Esophagus (tissue), 2 donors: ENCODE measurements at regions not wholly inside any gene's neighbourhood (a gene's known extent, or its start where the extent isn't known, plus 50 kb on each side); places are given as distances from the start of the nearest gene placed in this dataset.

Experiments
- H3K27ac ChIP-seq, 2 donors: one replicate each; pipeline ENCODE4 v1.5.1; 2013; ENCODE audit warnings: low read depth in 2 of 2, mild to moderate bottlenecking in 2 of 2, inconsistent platforms in 1 of 2, low read length in 1 of 2, moderate library complexity in 1 of 2
- H3K27me3 ChIP-seq, 2 donors: one replicate each; pipeline ENCODE4 v1.6.1; 2013; ENCODE audit warnings: low read length in 2 of 2, control low read depth in 1 of 2, mild to moderate bottlenecking in 1 of 2; ENCODE audit not compliant: insufficient read depth in 2 of 2, control insufficient read depth in 1 of 2
- H3K36me3 ChIP-seq, 2 donors: one replicate each; pipeline ENCODE4 v1.6.1; 2013; ENCODE audit warnings: low read length in 1 of 2; ENCODE audit not compliant: control insufficient read depth in 2 of 2, insufficient read depth in 2 of 2
- H3K4me1 ChIP-seq, 2 donors: one replicate each; pipeline ENCODE4 v1.6.1; 2013; ENCODE audit warnings: low read length in 1 of 2; ENCODE audit not compliant: control insufficient read depth in 2 of 2, insufficient read depth in 2 of 2
- H3K4me3 ChIP-seq, 2 donors: one replicate each; pipeline ENCODE4 v1.5.1; 2013; ENCODE audit warnings: low read length in 2 of 2, mild to moderate bottlenecking in 2 of 2, low read depth in 1 of 2, moderate library complexity in 1 of 2
- H3K9me3 ChIP-seq, 2 donors: one replicate each; pipeline ENCODE4 v1.6.1; 2013; ENCODE audit warnings: mild to moderate bottlenecking in 2 of 2, low read depth in 1 of 2, low read length in 1 of 2, moderate library complexity in 1 of 2; ENCODE audit not compliant: control insufficient read depth in 2 of 2, insufficient read depth in 1 of 2
- WGBS, 2 donors: extraction: QIAGEN DNeasy Blood & Tissue Kit; methylation state at CpG; one replicate each; pipeline ENCODE4 v1.1.7; 2013; 5-methylcytosine and 5-hydroxymethylcytosine counted together
- donor health status: healthy with polysubstance abuse.
- donor health status: Bipolar disorder and iron deficiency.

DNA sequence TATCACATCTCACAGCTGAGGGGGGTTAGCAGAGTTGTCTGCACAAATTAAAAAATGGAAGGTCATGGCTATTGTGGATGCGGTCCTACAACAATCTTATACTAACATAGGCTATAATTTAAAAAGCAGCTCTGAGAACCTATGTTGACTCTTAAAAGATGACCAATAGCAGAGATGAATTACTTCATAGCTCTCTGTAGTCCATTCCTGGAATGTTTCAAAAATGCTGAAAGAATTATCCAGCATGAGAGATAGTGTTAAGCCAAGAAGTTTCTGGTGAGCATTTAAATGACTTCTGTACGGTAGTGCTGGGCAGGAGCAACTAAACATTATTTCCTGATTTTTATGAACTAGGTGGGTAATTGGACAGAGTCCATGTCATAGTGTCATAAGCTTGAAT, 218.2 kb upstream of the NUDT12 start:
- peaks cover 0 to 3% of the 10 kb centered on the region in 2 donors for H3K4me1 ChIP-seq
- no peak overlapping the region for H3K4me3 ChIP-seq
- H3K27me3 ChIP-seq: no peaks in the 10 kb centered on the region
- no peaks in the 10 kb centered on the region for H3K36me3 ChIP-seq
- H3K27ac ChIP-seq: no peak overlapping the region
- H3K9me3 ChIP-seq: peaks cover 4% of the 10 kb centered on the region in 2 donors
- WGBS, 2 donors: 77 to 81% methylated on average over 2 of the region's 2 CpGs

DNA sequence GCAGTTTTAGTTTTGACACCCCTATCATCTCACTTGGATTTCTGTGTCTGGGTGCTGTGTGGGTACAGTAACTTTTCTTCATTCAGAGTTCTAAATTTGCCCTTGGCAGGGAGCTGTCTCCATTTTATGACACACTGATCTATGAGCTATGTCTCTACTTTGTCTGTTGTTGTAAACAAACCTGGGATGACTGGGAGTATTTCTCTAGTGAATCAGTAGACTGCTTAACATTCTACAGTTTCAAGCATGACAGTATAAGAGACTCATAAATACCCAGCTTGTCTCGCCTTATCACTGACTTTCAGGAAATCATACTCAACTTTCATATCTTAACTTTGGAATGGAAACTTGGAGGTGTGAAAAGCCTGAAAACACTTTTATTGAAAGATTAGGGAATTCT, 212.1 kb upstream of the NUDT12 start:
- Histone ChIP-seq H3K27ac (no peak overlapping the region), H3K36me3 (no peaks in the 10 kb centered on the region), H3K4me1 (peaks cover 0 to 3% of the 10 kb centered on the region in 2 donors), H3K27me3 (no peaks in the 10 kb centered on the region), H3K4me3 (no peak overlapping the region), H3K9me3 (peaks cover 4% of the 10 kb centered on the region in 2 donors)
- whole genome bisulfite sequencing, 2 donors: 77 to 80% methylated on average over 1 of the region's 1 CpG

DNA sequence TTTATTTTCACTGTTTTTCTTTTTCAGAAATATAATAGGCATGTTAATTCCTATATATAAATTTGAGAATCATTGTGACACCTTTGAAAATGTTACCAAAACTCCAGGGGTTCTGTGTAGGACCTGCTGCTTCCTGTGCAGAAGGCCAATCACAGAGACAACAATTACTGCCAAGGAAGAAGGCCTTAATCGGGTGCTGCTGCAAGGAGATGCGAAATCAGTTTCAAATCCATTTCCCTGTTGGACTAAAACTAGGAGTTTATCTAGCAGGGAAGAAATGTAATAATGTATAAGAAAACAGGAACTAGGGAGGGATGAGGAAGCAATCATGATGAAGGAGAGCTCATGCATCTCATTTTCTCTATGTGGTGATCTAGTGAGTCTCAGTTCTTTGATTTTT, 209.7 kb upstream of the NUDT12 start:
- Histone ChIP-seq H3K4me3 (no peak overlapping the region), H3K9me3 (no peaks in the 10 kb centered on the region), H3K27ac (no peak overlapping the region), H3K27me3 (no peaks in the 10 kb centered on the region), H3K36me3 (no peaks in the 10 kb centered on the region), H3K4me1 (no peaks in the 10 kb centered on the region)
- WGBS, 2 donors: 93 to 94% methylated on average over 2 of the region's 2 CpGs

DNA sequence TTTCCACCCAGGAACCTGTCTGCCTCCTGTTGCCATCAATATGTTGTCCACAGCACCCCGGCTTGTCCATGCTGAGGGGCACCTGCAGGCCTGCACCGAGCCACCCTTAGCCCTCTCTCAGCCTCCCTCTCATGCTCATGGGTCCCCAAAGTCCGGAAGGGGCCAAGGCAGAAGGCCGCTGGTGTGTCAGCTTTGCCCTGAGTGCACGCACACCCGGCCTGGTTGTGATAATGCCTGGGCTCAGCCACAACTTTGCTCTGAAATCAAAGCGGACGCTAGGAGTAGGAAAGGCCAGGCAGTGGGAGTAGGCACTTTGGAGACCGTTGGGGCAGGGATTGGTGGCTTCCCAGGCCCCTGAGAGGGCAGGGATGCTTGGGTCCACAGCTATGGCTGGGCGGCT, 201.8 kb upstream of the NUDT12 start:
- H3K27ac ChIP-seq: no peak overlapping the region
- H3K36me3 ChIP-seq: no peaks in the 10 kb centered on the region
- no peaks in the 10 kb centered on the region for H3K4me1 ChIP-seq
- H3K27me3 ChIP-seq: no peaks in the 10 kb centered on the region
- WGBS, 2 donors: 80 to 89% methylated on average over 10 of the region's 10 CpGs
- peaks cover 0 to 8% of the 10 kb centered on the region in 2 donors for H3K9me3 ChIP-seq
- H3K4me3 ChIP-seq: no peak overlapping the region

DNA sequence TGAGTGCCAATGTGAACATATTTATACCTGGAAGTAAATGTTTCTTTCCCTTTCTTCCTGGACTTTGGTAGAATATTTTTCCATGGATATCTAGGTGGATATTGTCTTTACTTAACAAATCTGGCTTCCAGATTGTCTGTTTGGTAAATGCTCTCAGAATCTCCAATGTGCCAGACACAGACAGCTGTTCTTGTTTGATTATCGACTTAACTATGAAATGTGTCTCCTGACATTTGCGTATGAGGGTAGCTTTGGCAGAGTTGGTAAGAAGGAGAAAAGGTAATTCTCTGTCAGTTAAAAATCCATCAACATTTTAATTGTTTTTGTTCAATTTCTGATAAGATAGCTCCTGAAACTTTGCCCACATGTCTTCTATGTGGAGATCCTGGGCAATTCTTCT, 196.4 kb upstream of the NUDT12 start:
- H3K36me3 ChIP-seq: no peaks in the 10 kb centered on the region
- no peaks in the 10 kb centered on the region for H3K27me3 ChIP-seq
- no peaks in the 10 kb centered on the region for H3K4me1 ChIP-seq
- H3K27ac ChIP-seq: no peak overlapping the region
- peaks cover 0 to 3% of the 10 kb centered on the region in 2 donors for H3K9me3 ChIP-seq
- WGBS, 2 donors: 83 to 88% methylated on average over 2 of the region's 2 CpGs
- H3K4me3 ChIP-seq: no peak overlapping the region

DNA sequence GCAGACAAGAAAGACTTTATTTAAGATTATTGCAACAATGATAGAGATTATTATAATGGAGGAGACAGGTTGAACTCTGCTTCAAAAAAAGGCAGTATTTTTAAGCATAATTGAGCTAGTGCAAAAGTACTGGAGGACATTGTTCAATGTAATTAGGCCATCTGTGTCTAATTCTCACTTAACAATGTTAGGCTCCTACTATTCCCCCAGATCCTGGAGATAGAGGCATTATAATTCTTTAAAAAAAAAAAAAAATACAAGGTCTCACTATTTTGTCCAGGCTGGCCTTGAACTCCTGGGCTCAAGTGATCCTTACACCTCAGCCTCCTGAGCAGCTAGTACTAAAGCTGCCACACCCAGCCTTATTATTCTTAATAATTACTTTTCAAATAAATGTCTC, 193.4 kb upstream of the NUDT12 start:
- Histone ChIP-seq H3K36me3 (no peaks in the 10 kb centered on the region), H3K9me3 (peaks cover 0 to 4% of the 10 kb centered on the region in 2 donors), H3K4me1 (no peaks in the 10 kb centered on the region), H3K4me3 (no peak overlapping the region), H3K27ac (no peak overlapping the region), H3K27me3 (no peaks in the 10 kb centered on the region)

DNA sequence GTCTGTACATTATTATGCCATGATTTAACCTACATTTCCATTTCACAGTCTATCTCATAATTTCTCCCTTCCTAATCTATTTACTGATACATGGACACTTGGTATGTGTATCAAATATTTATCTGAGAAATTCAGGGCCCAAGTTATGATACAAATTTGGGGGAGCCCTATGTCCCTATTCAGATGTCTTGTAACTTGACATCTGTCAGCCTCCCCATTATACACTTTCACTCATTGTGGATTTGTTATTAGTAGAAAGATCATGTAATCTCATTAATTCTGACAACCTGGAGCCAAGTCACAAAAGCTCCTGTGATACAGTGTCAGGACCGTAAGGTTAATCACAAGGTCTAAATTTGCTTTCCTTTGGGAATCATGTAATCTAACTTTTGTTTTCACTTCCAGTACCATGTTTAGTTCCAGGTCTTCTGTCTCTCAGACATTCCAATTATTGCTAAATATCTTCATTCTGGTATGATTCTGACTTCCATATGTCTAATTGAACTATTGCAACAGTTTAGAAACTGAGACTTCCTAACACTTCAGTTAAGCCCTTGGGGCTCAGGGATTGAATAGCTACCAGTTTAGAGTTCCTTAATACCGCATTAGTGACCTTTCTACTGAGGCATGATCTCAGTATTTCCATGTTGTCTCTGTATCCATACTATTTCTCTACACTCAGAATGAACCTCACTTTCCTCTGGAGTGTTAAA, 182.9 kb upstream of the NUDT12 start:
- 93% methylated on average over 2 of the region's 2 CpGs for WGBS, 2 donors

DNA sequence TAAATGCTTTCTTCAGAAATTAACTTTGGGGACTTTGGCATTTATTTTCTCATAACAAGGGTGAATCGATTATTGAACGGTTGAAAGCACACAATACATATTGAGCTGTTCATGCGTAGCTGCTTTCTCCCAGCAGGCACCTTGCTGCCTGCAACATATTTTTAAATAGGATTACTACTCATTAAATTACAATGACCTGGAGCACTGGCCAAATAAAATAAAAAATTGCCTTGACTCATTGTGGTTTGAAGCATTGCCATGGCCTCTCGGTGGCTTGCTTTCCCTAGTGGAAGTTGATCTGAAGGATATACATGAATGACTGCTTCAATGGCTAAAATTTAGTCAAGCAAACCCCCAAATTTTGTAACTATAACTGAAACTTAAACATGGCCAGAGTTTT, 181.6 kb upstream of the NUDT12 start:
- H3K36me3 ChIP-seq: no peaks in the 10 kb centered on the region
- no peaks in the 10 kb centered on the region for H3K27me3 ChIP-seq
- 61 to 65% methylated on average over 4 of the region's 4 CpGs for WGBS, 2 donors
- no peaks in the 10 kb centered on the region for H3K9me3 ChIP-seq
- H3K27ac ChIP-seq: no peak overlapping the region
- H3K4me3 ChIP-seq: no peak overlapping the region
- no peaks in the 10 kb centered on the region for H3K4me1 ChIP-seq

More for the DNA sequence above, 182.9 kb upstream of the NUDT12 start:
- Histone ChIP-seq H3K27me3 (no peaks in the 10 kb centered on the region), H3K36me3 (no peaks in the 10 kb centered on the region), H3K4me1 (no peaks in the 10 kb centered on the region), H3K27ac (no peak overlapping the region), H3K4me3 (no peak overlapping the region), H3K9me3 (no peaks in the 10 kb centered on the region)

DNA sequence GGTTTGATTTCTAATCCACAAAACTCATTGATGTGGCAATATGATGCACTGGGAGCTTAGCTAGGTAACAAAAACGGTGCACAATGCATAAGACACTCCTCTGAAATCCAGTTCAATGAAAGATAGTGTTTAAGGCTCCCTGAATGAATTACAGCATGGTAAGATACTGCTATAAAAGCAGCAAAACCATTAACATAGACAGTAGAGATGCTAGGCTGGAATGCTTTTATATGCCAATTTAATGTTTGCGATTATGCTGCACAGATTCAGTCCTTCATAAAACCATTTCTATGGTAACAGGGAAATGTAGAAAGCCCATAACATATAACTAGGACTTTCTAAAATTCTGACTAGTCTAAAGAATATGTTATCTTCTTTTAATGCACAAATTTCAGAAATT, 180.8 kb upstream of the NUDT12 start:
- Histone ChIP-seq H3K4me1 (no peaks in the 10 kb centered on the region), H3K27ac (no peak overlapping the region), H3K36me3 (no peaks in the 10 kb centered on the region), H3K9me3 (no peaks in the 10 kb centered on the region), H3K27me3 (no peaks in the 10 kb centered on the region), H3K4me3 (no peak overlapping the region)
- WGBS, 2 donors: 62 to 74% methylated on average over 2 of the region's 2 CpGs

DNA sequence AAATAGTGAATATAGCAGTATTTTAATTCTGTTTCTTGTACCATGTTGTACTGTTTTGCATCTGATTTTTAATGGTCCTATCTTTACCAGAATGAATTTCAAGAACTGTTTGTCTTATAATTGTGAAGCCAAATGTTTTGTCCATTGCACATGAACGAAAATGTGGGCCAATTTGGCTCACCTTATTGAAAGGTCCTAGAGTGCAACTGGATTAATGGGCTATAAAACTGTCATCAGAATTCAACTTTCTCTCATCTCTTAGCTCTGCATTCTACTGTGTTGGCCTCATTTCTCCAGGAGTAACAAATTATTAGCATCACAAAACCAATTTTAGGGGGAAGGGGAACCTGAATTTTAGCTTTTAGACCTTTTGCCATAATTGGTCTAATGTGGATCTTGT, 179.4 kb upstream of the NUDT12 start:
- no peaks in the 10 kb centered on the region for H3K9me3 ChIP-seq
- no peaks in the 10 kb centered on the region for H3K36me3 ChIP-seq
- 19 to 32% methylated on average over 1 of the region's 1 CpG for WGBS, 2 donors
- H3K4me1 ChIP-seq: no peaks in the 10 kb centered on the region
- no peak overlapping the region for H3K4me3 ChIP-seq
- no peaks in the 10 kb centered on the region for H3K27me3 ChIP-seq
- H3K27ac ChIP-seq: no peak overlapping the region
